ENCODE measurements at regions not wholly inside any gene's neighbourhood (a gene's known extent, or its start where the extent isn't known, plus 50 kb on each side); places are given as distances from the start of the nearest gene placed in this dataset.

DNA sequence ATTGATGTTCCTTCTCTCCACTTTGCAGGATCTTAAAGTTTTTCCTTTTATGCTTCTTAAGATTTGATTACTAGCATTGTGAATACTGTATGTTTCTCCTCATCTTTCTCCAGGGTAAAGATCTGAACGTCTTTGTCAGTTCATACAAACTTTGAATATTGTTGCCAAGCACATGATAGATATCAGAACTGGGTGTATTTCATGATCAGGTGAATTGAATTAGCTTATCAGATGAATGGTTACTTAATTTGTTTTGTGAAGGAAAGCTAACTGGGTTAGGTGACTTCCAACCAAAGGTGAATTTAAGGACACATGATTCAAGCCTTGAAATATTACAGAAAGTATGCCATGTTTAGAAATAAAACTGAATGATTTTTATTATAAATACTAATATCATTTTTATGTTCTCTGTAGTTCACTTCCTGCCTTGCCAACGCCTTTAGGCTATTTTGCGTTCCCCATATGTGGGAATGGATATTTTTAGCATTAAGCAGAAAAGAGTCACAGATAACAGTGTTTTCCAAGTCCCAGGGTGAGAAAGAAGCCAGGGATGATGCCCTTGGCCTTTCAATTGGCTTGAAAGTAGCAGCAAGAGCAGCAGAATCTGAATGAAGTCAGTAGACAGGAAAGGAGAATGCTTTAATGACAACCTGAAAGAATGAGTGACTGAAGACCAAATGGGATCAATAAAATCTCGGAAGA, 752.1 kb downstream of the NCAM2 start (continued):
- TF ChIP-seq, protein P1, sequence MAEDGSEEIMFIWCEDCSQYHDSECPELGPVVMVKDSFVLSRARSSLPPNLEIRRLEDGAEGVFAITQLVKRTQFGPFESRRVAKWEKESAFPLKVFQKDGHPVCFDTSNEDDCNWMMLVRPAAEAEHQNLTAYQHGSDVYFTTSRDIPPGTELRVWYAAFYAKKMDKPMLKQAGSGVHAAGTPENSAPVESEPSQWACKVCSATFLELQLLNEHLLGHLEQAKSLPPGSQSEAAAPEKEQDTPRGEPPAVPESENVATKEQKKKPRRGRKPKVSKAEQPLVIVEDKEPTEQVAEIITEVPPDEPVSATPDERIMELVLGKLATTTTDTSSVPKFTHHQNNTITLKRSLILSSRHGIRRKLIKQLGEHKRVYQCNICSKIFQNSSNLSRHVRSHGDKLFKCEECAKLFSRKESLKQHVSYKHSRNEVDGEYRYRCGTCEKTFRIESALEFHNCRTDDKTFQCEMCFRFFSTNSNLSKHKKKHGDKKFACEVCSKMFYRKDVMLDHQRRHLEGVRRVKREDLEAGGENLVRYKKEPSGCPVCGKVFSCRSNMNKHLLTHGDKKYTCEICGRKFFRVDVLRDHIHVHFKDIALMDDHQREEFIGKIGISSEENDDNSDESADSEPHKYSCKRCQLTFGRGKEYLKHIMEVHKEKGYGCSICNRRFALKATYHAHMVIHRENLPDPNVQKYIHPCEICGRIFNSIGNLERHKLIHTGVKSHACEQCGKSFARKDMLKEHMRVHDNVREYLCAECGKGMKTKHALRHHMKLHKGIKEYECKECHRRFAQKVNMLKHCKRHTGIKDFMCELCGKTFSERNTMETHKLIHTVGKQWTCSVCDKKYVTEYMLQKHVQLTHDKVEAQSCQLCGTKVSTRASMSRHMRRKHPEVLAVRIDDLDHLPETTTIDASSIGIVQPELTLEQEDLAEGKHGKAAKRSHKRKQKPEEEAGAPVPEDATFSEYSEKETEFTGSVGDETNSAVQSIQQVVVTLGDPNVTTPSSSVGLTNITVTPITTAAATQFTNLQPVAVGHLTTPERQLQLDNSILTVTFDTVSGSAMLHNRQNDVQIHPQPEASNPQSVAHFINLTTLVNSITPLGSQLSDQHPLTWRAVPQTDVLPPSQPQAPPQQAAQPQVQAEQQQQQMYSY (CRISPR knock-in tag; IDR thresholded peaks at IDR 0.05), result no peak
- TF ChIP-seq ZBED1 (IDR thresholded peaks at IDR 0.05; ENCODE audit: borderline replicate concordance) (no peak), HCFC1 (IDR thresholded peaks at IDR 0.05; ENCODE audit: low read length) (no peak), GATAD2B (conservative IDR thresholded peaks at IDR 0.05; ENCODE audit: low read depth) (no peak), MTA2 (IDR thresholded peaks at IDR 0.05; ENCODE audit: low read depth) (no peak), E2F4 (IDR thresholded peaks at IDR 0.05; ENCODE audit: low read depth, low read length) (no peak), CEBPB (IDR thresholded peaks at IDR 0.05; ENCODE audit: borderline replicate concordance in 1 of 2, low read depth in 2 of 2, low read length in 2 of 2) (no peak), MYB (IDR thresholded peaks at IDR 0.05; ENCODE audit: borderline replicate concordance, low read depth, low read length) (no peak), IRF5 (IDR thresholded peaks at IDR 0.05; ENCODE audit: borderline replicate concordance) (no peak)
- TF ChIP-seq, protein P2, sequence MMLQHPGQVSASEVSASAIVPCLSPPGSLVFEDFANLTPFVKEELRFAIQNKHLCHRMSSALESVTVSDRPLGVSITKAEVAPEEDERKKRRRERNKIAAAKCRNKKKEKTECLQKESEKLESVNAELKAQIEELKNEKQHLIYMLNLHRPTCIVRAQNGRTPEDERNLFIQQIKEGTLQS (IDR thresholded peaks at IDR 0.05; ENCODE audit: borderline replicate concordance, extremely low read depth, low read depth, low read length), result no peak
